ENCODE measurements at regions not wholly inside any gene's neighbourhood (a gene's known extent, or its start where the extent isn't known, plus 50 kb on each side); places are given as distances from the start of the nearest gene placed in this dataset.
"Not testable (repeated sequence)": the region's sequence is repeated elsewhere in the genome, so short reads cannot be mapped to it uniquely, and the experiment has no call there.

- DNase-seq = not testable (repeated sequence)
These were observed 119.2 kb downstream of the SEPTIN14 start for GRCh38 chr7:55743454-55743717.

GRCh38 chr7:55742651-55743453 is 119.7 kb downstream of the SEPTIN14 start:
- DNase-seq = not testable (repeated sequence)

GRCh38 chr7:55741721-55742631 is 120.6 kb downstream of the SEPTIN14 start:
- DNase-seq = not testable (repeated sequence)

GRCh38 chr7:55740633-55741250 is 121.8 kb downstream of the SEPTIN14 start:
- DNase-seq = not testable (repeated sequence)

- not testable (repeated sequence) for DNase-seq
These were observed 122.5 kb downstream of the SEPTIN14 start for GRCh38 chr7:55740053-55740452.

- not testable (repeated sequence) for DNase-seq
These were observed 125.8 kb downstream of the SEPTIN14 start for GRCh38 chr7:55736641-55737221.

GRCh38 chr7:55733241-55734140 is 129.1 kb downstream of the SEPTIN14 start:
- DNase-seq = no peak

GRCh38 chr7:55731931-55732330 is 130.6 kb downstream of the SEPTIN14 start:
- DNase-seq = no peak

- DNase-seq = no peak
These were observed 132.4 kb downstream of the SEPTIN14 start for GRCh38 chr7:55730197-55730596.

GRCh38 chr7:55723621-55723941 is 139.0 kb downstream of the SEPTIN14 start:
- no peak for DNase-seq

- DNase-seq = not testable (repeated sequence)
These were observed 139.5 kb downstream of the SEPTIN14 start for GRCh38 chr7:55722874-55723620.

- DNase-seq = not testable (repeated sequence)
These were observed 141.5 kb downstream of the SEPTIN14 start for GRCh38 chr7:55721004-55721403.

GRCh38 chr7:55715247-55715867 is 143.1 kb upstream of the VOPP1 start:
- not testable (repeated sequence) for DNase-seq

GRCh38 chr7:55714370-55714769 is 142.1 kb upstream of the VOPP1 start:
- not testable (repeated sequence) for DNase-seq

- DNase-seq = not testable (repeated sequence)
These were observed 138.0 kb upstream of the VOPP1 start for GRCh38 chr7:55710312-55710711.

- DNase-seq = not testable (repeated sequence)
These were observed 135.7 kb upstream of the VOPP1 start for GRCh38 chr7:55708028-55708427.

- not testable (repeated sequence) for DNase-seq
These were observed 135.1 kb upstream of the VOPP1 start for GRCh38 chr7:55707410-55707809.

GRCh38 chr7:55706451-55707195 is 134.3 kb upstream of the VOPP1 start:
- DNase-seq = not testable (repeated sequence)

- DNase-seq = not testable (repeated sequence)
These were observed 133.6 kb upstream of the VOPP1 start for GRCh38 chr7:55705728-55706450.
